ENCODE measurements at regions not wholly inside any gene's neighbourhood (a gene's known extent, or its start where the extent isn't known, plus 50 kb on each side); places are given as distances from the start of the nearest gene placed in this dataset.
"Not testable (repeated sequence)": the region's sequence is repeated elsewhere in the genome, so short reads cannot be mapped to it uniquely, and the experiment has no call there.

- no peak for DNase-seq (ENCODE audit: low spot score in 2 of 2)
- no peaks in the 10 kb centered on the region for H3K4me1 Mint-ChIP-seq
- no peaks in the 10 kb centered on the region for H3K9me3 Mint-ChIP-seq
- no peaks in the 10 kb centered on the region for H3K36me3 Mint-ChIP-seq
- H3K27me3 Mint-ChIP-seq, result no peaks in the 10 kb centered on the region
- H3K27ac Mint-ChIP-seq, result no peak overlapping the region
- H3K4me3 Mint-ChIP-seq, result no peak overlapping the region
- ATAC-seq (ENCODE audit: low read depth), result no peak
Observed at GRCh38 chr5:98339141-98339848, 434.2 kb upstream of the RGMB start.

GRCh38 chr5:98341038-98342032 is 432.1 kb upstream of the RGMB start:
- Mint-ChIP-seq H3K27ac (no peak overlapping the region), H3K4me1 (no peaks in the 10 kb centered on the region), H3K4me3 (no peak overlapping the region), H3K9me3 (no peaks in the 10 kb centered on the region), H3K27me3 (no peaks in the 10 kb centered on the region), H3K36me3 (no peaks in the 10 kb centered on the region)
- DNase-seq (ENCODE audit: low spot score in 2 of 2) (no peak), ATAC-seq (ENCODE audit: low read depth) (no peak)

DNA sequence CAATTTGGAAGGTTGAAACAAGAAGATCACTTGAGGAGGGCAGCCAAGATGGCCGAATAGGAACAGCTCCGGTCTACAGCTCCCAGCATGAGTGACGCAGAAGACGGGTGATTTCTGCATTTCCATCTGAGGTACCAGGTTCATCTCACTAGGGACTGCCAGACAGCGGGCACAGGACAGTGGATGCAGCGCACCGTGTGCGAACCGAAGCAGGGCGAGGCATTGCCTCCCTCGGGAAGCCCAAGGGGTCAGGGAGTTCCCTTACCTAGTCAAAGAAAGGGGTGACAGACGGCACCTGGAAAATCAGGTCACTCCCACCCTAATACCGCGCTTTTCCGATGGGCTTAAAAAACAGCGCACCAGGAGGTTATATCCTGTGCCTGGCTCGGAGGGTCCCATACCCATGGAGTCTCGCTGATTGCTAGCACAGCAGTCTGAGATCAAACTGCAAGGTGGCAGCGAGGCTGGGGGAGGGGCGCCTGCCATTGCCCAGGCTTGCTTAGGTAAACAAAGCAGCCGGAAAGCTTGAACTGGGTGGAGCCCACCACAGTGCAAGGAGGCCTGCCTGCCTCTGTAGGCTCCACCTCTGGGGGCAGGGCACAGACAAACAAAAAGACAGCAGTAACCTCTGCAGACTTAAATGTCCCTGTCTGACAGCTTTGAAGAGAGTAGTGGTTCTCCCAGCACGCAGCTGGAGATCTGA is 430.4 kb upstream of the RGMB start:
- not testable (repeated sequence) for H3K27me3 Mint-ChIP-seq; H3K9me3 Mint-ChIP-seq; H3K36me3 Mint-ChIP-seq; H3K4me3 Mint-ChIP-seq; H3K4me1 Mint-ChIP-seq; DNase-seq (ENCODE audit: low spot score in 2 of 2); ATAC-seq (ENCODE audit: low read depth); H3K27ac Mint-ChIP-seq

DNA sequence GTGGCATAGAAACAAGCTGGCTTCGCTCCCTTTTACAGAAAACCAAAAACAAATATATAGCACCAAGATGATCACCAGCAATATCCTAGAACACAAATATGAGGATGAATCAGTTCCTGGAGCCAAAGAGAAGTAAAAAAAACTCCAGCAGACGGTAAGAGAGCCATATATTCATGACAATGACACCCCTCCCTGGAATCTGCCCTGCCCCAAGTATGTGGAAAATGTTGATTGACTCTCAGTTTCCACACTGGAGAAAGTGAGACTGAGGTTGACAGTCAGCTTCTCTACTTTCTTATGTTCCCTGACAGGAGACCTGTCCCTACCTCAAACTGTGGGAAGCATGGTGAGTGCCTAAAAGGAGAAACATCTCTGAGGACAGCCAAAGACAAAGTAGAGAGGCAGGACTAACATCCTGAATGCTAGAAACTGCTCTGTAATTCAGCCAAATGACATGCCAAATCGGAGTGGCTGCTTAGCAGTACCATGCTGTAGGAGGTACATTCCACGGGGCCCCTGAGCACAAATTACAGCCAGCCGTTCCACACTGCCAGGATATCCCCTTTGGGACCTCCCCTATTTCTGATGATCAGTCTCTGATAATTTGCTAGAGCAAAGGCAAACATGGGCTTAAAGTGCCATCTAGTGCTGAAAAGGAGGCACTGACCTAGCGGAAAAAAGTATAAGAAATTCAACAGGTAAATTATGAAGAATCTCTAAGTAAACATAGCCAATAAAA is 424.0 kb upstream of the RGMB start:
- Mint-ChIP-seq H3K36me3 (no peaks in the 10 kb centered on the region), H3K4me1 (no peaks in the 10 kb centered on the region), H3K9me3 (peaks cover 4% of the 10 kb centered on the region), H3K4me3 (no peak overlapping the region), H3K27me3 (no peaks in the 10 kb centered on the region), H3K27ac (no peak overlapping the region)
- no peak for DNase-seq (ENCODE audit: low spot score in 2 of 2)
- ATAC-seq (ENCODE audit: low read depth), result no peak

DNA sequence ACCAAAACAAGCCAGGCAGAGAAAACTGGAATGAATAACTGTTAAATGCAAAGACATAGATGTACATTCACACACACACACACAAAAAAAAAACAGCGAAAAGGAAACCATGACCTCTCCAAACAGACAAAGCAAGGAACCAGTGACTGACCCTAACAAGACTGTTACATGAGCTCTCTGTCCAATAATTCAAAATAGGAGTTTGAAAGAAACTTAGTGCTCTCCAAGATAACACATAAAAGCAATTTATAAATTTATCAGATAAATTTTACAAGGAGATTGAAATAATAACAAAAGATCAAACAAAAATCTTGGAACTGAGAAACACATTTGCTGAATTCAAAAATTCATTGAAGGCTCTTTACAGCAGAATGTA is 423.5 kb upstream of the RGMB start:
- Mint-ChIP-seq H3K36me3 (no peaks in the 10 kb centered on the region), H3K9me3 (peaks cover 4% of the 10 kb centered on the region), H3K27me3 (no peaks in the 10 kb centered on the region), H3K4me3 (no peak overlapping the region), H3K27ac (no peak overlapping the region), H3K4me1 (no peaks in the 10 kb centered on the region)
- ATAC-seq (ENCODE audit: low read depth), result no peak
- no peak for DNase-seq (ENCODE audit: low spot score in 2 of 2)

DNA sequence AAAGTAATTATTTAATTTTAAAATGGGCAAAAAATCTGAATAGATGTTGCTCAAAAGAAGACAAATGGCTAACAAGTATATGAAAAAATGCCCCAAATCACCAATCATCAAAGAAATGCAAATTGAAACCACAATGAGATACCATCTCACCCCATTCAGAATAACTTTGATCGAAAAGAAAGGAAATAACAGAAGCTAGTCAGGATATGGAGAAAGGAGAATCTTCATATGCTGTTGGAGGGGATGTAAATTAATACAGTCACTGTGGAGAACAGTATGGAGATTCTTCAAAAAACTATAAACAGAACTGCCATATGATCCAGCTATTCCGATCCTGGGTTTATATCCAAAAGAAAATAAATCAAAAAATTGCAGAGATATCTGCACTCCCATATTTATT is 418.5 kb upstream of the RGMB start:
- DNase-seq (ENCODE audit: low spot score in 2 of 2) (no peak), ATAC-seq (ENCODE audit: low read depth) (no peak)
- Mint-ChIP-seq H3K27me3 (no peaks in the 10 kb centered on the region), H3K36me3 (no peaks in the 10 kb centered on the region), H3K4me1 (no peaks in the 10 kb centered on the region), H3K4me3 (no peak overlapping the region), H3K9me3 (peaks cover 4% of the 10 kb centered on the region), H3K27ac (no peak overlapping the region)

DNA sequence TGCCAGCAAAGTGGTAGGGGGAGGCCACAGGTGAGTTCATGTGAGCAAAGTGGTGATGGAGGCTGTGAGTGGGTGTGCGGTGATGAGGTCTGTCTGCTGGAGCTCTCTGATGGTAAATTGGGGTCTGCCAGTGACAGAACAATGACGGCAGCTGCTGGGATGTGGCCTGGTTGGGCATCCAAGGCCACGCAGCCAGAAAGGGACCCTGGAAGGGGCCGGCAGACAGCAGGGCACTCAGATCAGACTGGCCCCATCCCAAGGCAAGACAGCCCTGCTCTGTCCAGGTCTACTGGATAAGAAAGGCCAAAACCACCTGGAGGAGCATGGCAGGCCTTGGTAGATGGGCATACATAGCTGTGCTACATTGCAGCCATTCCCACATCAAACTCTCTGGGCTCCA is 412.9 kb upstream of the RGMB start:
- ATAC-seq (ENCODE audit: low read depth) (no peak), DNase-seq (ENCODE audit: low spot score in 2 of 2) (no peak)
- Mint-ChIP-seq H3K4me1 (no peaks in the 10 kb centered on the region), H3K36me3 (no peaks in the 10 kb centered on the region), H3K4me3 (no peak overlapping the region), H3K9me3 (peaks cover 3% of the 10 kb centered on the region), H3K27me3 (peaks cover 1% of the 10 kb centered on the region), H3K27ac (no peak overlapping the region)

- DNase-seq (ENCODE audit: low spot score in 2 of 2) (no peak), ATAC-seq (ENCODE audit: low read depth) (no peak)
- Mint-ChIP-seq H3K4me3 (no peak overlapping the region), H3K4me1 (no peaks in the 10 kb centered on the region), H3K27me3 (peaks cover 1% of the 10 kb centered on the region), H3K9me3 (peaks cover 2% of the 10 kb centered on the region), H3K36me3 (no peaks in the 10 kb centered on the region), H3K27ac (no peak overlapping the region)
Observed at GRCh38 chr5:98363157-98363556, 410.3 kb upstream of the RGMB start.

- H3K27ac Mint-ChIP-seq, result no peak overlapping the region
- H3K36me3 Mint-ChIP-seq, result no peaks in the 10 kb centered on the region
- H3K4me3 Mint-ChIP-seq, result no peak overlapping the region
- no peaks in the 10 kb centered on the region for H3K4me1 Mint-ChIP-seq
- peaks cover 1% of the 10 kb centered on the region for H3K27me3 Mint-ChIP-seq
- ATAC-seq (ENCODE audit: low read depth) (no peak), DNase-seq (ENCODE audit: low spot score in 2 of 2) (no peak)
- peaks cover under 1% of the 10 kb centered on the region for H3K9me3 Mint-ChIP-seq
Observed at GRCh38 chr5:98364549-98364948, 408.9 kb upstream of the RGMB start.

- Mint-ChIP-seq H3K4me1 (no peaks in the 10 kb centered on the region), H3K36me3 (no peaks in the 10 kb centered on the region), H3K9me3 (peaks cover 3% of the 10 kb centered on the region), H3K4me3 (no peak overlapping the region), H3K27me3 (peaks cover 1% of the 10 kb centered on the region), H3K27ac (no peak overlapping the region)
- DNase-seq (ENCODE audit: low spot score in 2 of 2) (no peak), ATAC-seq (ENCODE audit: low read depth) (no peak)
Observed at GRCh38 chr5:98365126-98365525, 408.3 kb upstream of the RGMB start.

DNA sequence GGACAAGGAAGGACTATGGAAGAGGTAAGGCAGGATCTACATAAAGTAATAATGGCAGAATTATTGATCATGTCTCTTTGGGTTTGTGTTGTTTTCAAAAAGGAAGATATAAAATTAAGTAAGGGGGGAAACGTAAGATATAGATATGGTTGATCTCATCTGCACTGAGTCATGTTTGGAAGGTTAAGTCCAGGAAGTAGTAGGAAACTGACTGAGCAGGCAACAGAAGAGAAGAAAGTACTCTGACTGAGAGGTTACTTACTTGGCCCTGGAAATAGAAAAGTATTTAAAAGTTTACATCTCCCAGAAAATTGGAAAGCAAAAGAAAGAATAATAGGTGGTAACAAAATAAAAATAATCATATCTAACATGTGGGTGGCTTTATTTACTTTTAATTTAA is 405.3 kb upstream of the RGMB start:
- H3K4me1 Mint-ChIP-seq, result no peaks in the 10 kb centered on the region

GRCh38 chr5:98372351-98372750 is 401.1 kb upstream of the RGMB start:
- Mint-ChIP-seq H3K36me3 (no peaks in the 10 kb centered on the region), H3K27me3 (no peaks in the 10 kb centered on the region)
- DNase-seq (ENCODE audit: low spot score in 2 of 2), result no peak

More for the DNA sequence above, 405.3 kb upstream of the RGMB start:
- no peaks in the 10 kb centered on the region for H3K36me3 Mint-ChIP-seq
- peaks cover 1% of the 10 kb centered on the region for H3K27me3 Mint-ChIP-seq
- H3K27ac Mint-ChIP-seq, result no peak overlapping the region
- no peak overlapping the region for H3K4me3 Mint-ChIP-seq
- DNase-seq (ENCODE audit: low spot score in 2 of 2) (no peak), ATAC-seq (ENCODE audit: low read depth) (no peak)
- peaks cover 6% of the 10 kb centered on the region for H3K9me3 Mint-ChIP-seq

DNA sequence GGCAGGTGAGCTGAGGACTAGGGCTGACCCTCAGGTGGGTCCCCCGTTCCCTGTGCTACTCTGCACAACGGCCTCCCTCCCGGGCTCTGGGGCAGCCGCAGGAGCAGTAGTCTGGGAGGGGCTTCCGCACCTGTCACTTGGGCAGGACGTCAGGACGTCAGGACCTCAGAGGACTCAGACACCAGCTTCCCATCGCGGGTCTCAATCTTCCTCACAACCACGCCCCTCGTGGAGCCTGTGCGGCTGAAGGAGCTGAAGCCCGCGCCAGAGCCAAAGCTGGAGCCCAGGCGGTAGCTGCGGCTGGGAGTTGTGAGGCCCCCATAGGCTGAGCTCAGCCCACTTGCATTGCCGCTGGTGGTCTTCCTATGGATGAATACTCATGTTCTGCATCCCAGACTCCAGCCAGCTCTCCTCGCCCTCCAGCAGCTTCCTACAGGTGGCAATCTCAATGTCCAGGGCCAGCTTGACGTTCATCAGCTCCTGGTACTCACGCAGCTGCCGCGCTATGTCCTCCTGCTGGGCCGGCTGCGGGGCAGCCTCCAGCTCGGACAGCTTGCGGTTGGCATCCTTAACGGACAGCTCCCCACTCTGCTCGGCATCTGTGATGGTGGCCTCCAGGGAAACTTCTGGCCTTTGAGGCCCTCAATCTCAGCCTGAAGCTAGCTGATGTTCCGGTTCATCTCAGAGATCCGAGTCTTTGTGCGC is 381.4 kb upstream of the RGMB start:
- no peak for DNase-seq (ENCODE audit: low spot score in 2 of 2)
- no peak for ATAC-seq (ENCODE audit: low read depth)
- Mint-ChIP-seq H3K4me1 (no peaks in the 10 kb centered on the region), H3K9me3 (no peaks in the 10 kb centered on the region), H3K27ac (no peak overlapping the region), H3K27me3 (peaks cover 4% of the 10 kb centered on the region), H3K36me3 (no peaks in the 10 kb centered on the region), H3K4me3 (no peak overlapping the region)

More at GRCh38 chr5:98372351-98372750, 401.1 kb upstream of the RGMB start:
- no peak for ATAC-seq (ENCODE audit: low read depth)
- peaks cover 6% of the 10 kb centered on the region for H3K9me3 Mint-ChIP-seq
- H3K27ac Mint-ChIP-seq, result no peak overlapping the region
- H3K4me3 Mint-ChIP-seq, result no peak overlapping the region
- H3K4me1 Mint-ChIP-seq, result no peaks in the 10 kb centered on the region

Data from memory B cell (primary cell).